8988T (cell line): ENCODE measurements at regions not wholly inside any gene's neighbourhood (a gene's known extent, or its start where the extent isn't known, plus 50 kb on each side); places are given as distances from the start of the nearest gene placed in this dataset.
A peak's percentile ranks its signal among the peaks of the same experiment; 100 is the strongest.

Source experiments
- DNase-seq: peaks from one replicate; pipeline ENCODE4 v3.0.0; 2011

DNA sequence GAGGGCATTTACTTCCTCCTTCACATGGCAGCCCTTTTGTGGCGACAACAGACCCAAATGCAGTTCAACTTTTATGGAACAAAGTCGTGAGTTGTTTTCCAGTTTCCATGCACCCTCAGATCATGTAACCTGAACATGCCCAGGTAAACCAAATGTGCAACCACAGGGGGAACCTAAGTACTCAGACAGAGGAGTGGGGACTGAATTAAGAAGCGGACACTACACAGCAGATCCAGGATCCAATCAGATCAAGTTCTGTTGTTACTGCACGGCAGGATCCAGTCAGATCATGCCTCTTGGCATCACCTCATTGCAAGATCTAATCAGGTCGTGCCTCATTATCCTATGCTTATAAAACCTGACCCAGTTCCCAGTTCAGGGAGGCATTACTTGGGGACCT, 115.7 kb downstream of the MATN1 start:
- DNase-seq, result no peak

DNA sequence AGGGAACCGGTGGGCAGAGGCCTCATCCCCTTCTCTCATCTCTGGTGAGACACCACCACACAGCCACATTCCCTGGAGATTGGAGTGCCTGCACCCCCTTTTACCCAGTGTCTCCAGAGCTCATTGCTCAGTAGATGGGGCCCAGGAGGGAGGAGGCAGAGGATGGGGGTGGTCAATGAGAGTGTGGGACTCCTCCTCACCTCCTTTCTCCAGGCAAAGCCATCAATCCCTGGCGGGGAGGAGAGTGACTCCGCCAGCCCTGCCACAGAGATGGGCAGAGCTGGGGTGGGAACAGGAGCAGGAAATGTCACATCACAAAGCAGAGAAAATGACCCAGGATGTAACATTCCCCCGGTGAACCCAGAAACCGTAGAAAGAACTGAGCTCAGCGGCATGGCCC, 117.2 kb downstream of the MATN1 start:
- DNase-seq, result no peak

DNA sequence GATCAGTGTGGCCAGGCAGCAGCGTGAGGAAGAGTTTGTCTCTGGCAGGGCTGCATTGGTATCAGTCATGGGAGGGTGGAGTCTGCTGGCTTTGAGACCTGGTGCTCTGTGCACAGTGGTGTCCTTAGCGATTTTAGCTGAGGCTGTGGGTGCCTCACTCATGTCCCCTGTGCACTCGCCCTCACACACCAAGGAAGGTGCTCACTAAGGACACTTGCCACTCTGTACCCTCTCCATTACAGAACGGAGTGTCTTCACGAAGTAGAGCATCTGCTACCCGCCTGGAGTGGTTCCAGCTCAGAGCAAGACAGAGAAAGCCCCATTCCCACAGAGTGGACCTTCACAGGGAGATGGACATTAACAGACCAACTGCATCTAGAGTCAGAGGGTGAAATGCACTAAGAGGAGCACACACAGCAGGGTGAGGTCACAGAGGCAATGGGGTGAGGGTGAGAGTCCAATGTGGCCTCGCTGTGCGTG, 117.9 kb downstream of the MATN1 start:
- DNase-seq, result no peak

DNA sequence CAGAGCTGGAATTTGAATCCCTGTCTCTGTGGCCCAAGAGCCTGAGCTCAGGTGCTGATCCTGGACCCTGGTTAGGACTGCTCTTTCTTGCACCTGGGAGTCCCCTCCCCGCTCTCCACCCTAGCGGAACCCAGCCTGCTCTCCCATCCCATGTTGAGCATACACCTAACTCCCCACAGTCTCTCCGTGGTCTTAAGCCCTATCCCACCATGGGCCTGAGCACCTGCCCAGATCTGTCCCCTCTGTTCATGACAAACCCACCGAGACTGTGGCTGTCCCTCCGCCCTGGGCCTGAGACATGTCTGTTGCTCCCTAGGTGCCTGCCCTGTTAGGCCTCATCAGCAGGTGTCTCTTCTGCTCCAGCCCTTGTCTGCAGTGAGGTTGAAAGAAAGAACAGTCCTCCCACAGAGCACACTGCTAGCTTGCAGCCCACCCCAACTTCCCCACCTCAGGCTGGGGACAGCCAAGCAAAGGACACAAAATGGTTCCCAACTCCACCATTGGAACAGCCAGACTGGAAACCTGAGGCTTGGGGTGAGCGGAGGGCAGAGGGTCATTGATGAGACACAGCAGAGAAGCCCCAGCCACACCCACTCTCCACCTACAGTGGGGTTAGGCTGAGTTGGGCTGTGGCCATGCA, 118.5 kb downstream of the MATN1 start:
- DNase-seq, result no peak

DNA sequence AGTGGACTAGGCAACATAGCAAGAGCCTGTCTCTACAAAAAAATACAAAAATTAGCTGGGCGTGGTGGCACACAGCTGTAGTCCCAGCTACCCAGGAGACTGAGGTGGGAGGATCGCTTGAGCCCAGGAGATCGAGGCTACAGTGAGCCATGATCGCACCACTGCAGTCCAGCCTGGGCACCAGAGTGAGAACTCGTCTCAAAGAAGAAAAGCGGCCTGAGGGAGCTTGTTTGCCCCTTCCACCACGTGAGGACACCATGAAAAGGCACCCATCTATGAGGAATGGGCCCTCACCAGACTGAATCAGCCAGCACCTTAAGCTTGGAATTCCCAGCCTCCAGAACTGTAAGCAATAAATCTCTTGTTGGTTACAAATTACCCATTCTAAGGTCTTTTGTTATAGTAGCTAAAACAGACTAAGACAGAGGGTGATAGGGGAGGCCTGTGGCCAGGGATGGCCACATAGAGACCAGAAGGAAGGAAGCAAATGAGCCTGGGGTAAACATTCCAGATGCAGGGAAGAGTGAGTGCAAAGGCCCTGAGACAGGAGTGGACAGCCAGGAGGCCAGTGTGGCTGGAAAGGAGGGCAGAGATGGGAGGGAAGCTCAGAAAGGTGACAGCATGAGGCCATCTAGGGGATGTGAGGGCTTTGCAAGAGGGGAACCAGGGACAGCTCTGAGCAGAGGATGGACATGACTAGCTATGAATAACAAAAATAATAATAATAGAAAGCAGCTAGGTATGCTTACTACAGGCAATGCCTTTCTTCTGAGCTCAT, 120.1 kb downstream of the MATN1 start:
- no peak for DNase-seq

DNA sequence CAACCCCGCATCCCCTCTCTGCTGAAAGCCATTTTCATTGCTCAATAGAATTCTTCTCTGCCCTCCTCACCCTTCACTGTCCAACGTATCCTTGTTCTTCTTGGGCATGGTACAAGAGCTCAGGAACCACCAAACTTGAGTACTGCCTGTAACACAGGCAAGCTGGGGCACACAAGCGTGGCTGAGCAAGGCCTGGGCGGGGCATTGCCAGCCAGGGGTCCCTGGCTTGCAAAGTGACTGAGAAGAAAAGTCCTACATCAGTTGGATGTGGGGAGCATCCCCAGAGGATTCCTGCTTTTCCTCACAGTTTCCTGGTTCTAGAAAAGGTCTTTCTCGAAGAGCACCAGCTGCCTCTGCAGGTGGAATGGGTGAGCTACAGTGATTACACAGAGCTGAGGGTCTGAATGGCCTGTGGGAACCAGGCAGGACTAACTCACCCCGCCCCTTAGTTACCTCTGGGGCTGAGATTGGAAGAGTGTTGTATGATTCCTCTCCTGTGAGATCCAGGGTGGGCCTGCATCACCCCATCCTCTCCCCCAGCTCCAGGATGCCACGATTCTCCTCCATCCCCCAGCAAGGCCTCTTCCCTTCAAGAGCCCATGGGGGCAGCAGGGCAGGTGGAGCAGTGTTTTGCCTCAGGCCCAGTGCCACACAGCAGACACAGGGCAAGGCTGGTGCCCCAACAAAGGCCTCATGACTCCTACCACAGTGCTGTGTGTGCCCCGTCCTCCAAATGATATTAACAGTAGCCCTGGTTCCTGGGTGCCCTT, 121.9 kb downstream of the MATN1 start:
- no peak for DNase-seq

DNA sequence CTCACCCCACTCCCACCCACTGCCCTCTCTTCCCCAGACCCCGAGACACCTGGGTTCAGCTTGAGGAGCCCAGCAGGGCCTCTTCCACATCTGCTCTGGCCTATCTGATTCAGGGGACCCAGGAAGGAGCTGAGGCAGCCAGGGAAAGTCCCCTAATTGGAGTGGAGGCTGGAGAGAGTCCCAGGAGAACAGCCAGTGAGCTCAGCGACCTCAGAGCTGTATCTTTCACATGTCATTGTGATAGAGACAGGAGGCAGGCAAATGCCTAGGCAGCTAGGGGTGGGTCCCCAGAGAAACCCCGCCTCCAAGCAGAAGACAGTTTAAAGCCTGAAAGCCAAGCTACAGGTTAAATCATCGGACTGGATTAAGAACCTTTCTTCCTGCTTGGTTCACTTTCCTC, 122.7 kb downstream of the MATN1 start:
- no peak for DNase-seq

DNA sequence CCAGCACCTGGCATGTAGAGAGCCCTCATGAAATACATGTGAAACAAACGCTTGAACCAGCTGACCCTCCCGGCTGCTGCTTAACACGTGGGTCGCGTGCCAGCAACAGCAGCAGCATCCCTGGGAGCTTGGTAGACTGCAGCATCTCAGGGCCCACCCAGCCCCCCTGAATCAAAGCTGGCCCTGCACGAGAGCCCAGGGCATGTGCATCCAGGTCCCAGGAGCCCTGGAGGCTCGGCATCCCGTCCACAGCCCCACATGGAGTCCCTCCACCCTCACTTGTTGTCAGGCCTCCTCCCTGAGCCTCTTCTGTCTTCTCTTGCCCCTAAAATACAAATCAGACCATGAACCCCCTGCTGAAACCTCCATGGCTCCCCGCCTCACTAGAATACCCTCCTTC, 123.1 kb downstream of the MATN1 start:
- no peak for DNase-seq

DNA sequence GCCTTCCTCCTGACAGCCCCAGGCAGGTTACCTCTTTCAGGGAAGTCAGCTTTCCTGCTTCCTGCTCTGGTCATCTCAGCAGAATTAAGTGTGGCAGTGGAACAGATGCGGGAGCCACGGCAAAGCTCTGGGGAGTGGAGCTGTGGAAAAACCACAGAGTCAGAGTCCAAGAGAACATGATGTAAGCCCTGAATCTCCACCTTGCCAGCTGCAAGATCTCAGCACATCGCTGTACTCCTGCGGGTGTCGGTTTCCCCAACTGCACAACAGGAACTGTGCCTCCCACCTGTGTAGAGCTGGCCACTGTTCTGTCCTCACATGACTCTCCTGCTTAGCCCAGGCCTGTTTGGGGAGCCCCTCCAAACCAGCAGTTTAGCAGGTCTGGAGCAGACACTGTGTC, 123.7 kb downstream of the MATN1 start:
- DNase-seq, result no peak

DNA sequence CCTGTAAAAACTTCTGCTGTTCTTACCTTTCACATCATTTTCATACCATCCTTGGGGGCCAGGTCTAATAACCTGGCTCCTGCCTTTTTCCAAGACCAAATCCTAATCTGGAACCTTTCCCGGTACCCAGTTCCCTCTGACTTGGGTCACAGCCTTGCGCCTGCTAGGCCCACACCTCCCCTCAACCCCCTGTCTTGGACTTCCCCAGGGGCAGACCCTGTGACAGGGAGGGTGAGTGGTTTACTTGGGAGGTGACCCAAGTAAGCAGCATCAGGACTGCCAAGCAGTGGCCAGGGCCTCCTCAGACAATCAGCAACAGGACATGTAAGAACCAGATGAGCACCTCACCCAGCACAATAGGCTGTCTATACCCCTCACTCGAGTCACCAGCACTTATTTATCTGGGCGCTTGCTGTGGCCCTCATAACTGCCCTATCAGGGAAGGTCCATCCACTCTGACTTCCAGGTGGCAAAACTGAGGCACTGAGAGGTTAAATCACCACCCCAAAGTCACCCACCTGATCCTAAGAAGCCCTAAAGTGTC, 124.7 kb downstream of the MATN1 start:
- no peak for DNase-seq

DNA sequence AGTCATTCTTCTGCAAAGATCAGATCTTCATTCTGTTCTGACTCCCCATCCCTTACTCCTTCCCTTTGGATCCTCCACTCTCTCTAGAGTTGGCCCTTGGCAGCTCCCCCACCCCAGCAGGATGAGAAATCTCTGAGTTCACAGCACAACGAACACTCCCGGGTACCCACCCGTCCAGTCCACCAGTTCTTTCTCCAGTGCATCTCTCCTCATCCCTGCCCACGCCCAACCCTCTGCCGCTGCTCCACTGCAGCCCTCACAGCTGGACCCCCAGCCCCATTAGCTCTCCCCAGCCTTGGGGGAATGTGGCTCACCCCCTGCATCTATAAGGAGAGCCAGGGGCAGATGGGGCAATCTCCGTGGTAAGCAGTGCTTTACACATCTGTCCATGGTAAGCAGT, 125.7 kb downstream of the MATN1 start:
- no peak for DNase-seq

DNA sequence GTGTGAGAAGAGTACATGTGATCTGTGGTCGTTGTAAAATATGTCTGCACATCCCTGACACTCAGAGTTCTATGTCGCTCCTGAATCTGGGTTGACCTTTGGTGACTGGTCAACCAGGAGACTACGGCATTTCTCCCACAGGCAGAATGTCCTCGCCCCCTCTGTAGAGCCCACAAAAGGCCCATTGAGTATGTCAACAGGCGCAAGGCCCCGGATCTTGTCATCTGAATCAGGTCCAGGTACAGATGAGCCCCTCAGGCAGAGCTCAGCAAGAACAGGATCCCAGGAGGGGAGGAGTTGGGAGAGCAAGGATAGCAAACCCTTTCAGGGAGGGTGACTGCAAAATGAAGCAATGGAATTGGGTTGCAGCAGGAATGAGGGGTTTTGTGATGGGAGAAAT, 126.5 kb downstream of the MATN1 start:
- no peak for DNase-seq

DNA sequence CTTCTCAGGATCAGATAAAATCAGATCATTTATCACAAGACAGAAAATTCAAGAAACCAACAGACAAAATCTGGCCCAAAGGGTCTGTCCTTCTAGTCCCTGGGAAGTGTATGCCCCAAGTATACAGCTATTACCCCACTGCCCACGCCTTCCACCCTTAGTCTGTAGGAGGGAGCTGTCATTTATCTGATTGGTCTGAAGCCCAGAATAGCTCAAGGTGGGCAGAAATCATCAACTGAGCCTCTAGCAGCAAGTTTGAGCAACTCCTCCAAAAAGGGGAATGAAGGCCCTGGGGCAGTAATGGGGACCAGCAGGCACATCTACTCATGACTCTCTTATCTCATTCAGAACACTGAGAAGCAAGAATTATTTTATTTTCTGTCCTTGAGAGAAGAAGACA, 126.9 kb downstream of the MATN1 start:
- no peak for DNase-seq

DNA sequence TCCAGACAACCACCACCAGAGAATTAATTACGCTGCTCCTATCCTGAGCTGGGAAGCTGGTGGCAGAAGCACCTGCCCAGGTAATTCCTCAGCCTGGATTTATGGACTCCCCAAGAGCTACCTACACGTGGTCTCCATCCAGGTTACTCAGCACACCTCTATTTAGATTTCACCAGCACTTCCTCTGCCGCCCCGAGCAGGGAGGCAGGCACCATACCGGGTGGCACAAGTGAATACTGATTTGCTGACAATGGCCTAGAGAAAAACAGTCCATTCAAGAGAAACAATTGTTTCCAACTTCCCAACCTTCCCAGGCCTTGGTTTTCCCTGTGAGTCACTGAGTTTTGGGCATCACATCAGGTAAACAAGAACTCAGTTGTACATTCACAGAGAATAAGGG, 134.3 kb downstream of the MATN1 start:
- no peak for DNase-seq

DNA sequence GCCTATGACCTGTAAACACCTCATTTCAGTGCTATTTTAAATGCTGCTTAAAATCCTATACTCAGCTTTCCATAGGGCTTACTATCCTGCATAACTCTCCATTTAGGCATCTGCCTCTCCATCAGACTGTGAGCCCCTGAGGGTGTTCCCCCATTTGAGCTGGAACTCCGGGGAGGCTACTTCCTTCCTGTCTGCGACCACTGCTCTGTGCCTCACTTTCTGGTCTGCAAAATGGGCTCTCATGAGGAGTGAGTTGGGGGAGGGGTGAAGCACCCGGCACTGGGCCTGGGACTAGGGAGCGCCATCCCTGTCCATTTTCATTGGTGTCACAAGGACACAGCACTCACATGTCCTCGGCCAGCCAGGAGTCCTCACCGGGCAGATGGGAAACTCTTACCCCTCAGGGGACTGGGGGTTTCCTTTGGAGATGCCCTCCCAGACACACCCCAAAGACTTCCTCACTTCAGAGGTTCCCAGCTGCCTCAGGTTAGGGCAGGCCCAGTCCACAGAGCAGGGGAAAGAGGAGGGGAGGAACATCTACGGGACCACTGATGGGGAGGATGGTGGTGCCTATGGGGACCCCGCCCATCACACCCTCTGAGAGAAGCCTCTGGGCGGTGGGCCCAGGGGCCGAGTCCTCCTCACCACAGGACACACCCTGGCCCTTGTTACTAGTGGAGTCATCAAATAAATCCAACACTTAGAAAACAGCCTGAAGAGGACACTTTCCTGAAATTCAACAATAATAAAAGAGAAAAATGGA, 134.9 kb downstream of the MATN1 start:
- DNase-seq, result no peak

DNA sequence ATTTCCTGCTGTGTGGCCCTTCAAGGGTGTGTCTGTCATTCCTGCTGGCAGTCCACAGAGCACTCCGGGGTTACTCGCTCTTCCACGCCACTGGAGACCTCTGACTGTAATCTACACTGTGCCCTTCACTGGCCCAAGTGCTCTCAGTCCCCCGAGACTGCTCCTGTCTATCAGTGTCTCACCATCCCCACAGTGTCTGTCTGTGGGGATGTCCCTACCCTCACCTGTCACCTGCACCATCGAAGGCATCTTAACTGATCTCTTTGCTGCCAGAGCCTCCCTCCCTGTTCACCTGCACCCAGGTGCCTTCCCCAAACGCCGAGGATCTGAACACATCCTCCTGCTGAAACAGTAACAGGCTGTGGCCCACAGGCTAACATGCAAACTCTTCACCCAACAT, 136.7 kb downstream of the MATN1 start:
- no peak for DNase-seq

DNA sequence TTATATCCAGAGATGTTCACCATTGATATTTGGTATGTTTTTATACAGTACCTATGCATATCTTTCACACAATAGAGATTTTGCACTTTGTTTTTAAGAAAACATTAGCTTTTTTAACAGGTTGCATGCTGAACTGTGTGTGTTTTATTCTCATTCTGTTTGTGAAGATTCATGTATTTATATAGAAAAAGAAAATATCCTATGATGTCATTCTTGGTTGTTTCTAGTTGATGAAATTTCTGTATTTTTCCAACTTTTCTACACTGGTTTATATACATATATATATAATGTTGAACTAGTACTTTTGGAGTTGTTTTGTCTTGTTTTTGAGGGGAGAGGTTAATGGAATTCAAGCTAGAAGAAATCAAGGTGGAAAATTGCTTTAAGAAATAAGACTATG, 143.8 kb downstream of the MATN1 start:
- no peak for DNase-seq

DNA sequence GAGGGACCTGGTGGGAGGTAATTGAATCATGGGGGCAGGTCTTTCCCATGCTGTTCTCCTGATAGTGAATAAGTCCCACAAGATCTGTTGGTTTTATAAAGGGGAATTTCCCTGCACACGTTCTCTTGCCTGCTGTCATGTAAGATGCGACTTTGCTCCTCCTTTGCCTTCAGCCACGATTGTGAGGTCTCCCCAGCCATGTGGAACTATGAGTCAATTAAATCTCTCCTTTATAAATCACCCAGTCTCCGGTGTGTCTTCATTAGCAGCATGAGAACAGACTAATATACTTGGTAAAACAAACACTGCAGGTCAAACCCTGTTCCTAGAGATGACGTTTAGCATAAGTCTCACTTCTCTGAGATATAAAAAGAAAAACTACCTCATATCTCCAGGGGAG, 148.3 kb downstream of the MATN1 start:
- DNase-seq, result no peak

DNA sequence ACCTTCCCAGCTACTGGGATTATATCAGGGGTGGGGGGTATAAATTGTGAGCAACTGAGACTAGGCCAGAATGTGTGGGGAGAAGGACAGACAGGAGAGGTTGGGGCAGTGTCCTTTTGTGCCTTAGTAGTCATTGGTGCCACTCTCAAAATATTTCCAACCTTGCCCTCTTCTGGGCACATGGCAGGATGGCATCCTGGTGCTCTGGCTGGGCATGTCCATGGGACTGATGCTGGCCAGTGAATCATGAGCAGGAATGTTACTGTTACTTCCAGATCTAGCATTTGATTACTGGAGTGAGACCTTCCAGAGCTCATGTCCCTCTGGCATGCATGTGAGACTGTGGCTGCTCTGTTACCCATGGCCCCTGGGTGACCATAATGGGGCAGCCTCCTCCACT, 151.2 kb downstream of the MATN1 start:
- peak; percentile 19 for DNase-seq

DNA sequence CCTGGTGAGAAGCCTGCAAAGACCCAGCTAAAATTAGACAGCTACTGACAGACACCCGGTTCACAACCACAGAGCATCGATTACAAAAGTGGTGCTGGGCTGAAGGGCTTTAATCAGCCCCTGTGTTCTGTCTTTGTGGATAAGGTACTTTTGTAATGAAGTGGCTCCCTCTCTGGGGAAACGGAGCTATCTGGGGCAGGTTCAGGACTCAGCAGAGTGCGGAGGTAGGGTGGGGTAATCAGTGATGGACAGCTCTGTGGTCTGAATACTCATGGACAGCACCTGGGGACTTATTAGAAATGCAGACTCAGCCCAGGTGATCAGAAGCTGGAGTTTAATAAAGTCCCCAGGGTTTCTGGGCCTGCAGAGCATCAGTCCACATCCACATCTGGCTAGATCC, 152.0 kb downstream of the MATN1 start:
- DNase-seq, result no peak

DNA sequence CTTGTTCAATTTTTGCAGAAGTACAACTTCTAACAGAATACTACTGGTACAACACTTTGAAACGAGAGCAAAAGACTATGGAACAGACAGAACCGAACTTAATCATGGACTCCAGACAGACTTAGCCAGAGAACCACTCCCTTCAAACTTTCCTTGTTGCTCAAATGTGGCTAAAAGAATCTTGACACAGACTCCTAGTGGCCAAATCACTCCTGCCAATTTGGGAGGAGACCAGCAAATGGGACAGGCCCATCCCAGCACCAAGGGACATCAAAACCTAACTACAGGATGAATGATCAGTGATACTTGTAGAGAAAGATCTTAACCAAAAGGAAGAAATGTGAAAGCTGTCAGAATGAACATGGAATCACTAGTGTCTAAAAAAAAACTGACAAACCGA, 154.0 kb downstream of the MATN1 start:
- DNase-seq, result no peak

DNA sequence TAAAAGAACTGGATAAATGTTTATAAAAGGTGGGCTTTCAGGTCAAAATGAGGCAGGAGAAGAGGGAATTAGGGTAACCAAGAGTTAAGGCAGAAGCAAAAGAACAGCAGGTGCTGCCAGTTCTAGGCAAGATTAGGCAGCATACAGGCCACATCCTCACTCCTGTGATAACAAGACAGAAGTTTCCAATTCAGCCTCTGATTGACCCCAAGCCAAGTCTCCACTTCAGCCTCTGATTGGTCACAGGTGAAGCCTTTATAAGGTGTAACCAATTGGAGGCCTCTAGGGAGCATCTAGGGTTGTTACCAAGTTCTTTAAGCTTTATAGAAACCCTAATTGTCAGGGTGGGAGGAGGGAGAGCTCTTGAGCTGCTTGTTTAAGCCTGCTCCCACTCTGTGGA, 160.8 kb downstream of the MATN1 start:
- DNase-seq, result no peak

DNA sequence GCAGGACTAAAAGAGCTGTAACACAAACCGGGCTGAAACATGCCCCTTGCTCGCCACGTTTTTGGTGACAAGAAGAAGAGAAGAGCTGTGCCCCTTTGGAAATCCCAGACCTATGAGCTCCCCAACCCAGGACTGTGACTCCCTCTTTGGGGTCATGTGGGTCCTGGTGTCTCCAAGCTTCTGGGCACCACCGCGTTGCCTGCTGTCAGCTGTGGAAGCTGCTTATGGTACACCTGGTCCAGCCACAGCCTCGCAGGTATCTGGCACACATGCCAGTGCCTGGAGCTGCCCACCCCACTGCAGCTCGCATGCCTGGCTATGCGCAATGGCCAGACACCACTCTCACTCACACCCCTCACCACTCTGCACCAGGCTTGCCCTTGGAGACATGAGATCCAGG, 171.8 kb downstream of the MATN1 start:
- no peak for DNase-seq
